Lower leg skin (tissue), 3 donors: ENCODE measurements at regions not wholly inside any gene's neighbourhood (a gene's known extent, or its start where the extent isn't known, plus 50 kb on each side); places are given as distances from the start of the nearest gene placed in this dataset.

Experiments used
- CTCF ChIP-seq, 3 donors: fragments of 450-650 bp; IDR thresholded peaks; one replicate each; pipeline ENCODE4 v1.5.1; 2016; ENCODE audit warnings: antibody characterized with exemption in 3 of 3, mild to moderate bottlenecking in 3 of 3, moderate library complexity in 2 of 3
- POLR2A ChIP-seq, 2 donors: fragments of 450-650 bp; IDR thresholded peaks; one replicate each; pipeline ENCODE4 v1.6.1; 2016 to 2017; ENCODE audit warnings: antibody characterized with exemption in 2 of 2, mild to moderate bottlenecking in 1 of 2, moderate library complexity in 1 of 2

DNA sequence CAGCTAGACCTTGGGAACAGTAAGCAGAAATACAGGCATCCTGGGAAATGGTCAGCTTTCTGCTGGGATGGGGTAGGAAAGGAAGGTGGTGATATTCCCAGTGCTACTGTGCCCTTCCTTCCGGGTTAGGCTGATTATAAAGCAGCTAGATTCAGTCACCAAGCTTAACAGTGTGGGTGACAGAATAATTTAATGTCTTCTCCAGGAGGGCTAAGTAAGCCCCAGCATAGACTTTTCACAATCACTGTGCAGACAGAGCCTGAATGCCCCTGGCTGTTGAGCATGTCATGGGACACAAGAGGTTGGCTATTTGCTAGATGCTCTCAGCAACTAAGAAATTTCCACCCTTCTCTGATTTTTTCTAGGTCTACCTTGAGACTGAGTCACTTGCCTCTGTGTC lies 513.0 kb downstream of the TOX3 start:
- TF ChIP-seq CTCF (IDR thresholded peaks at IDR 0.05) (no peak), POLR2A (IDR thresholded peaks at IDR 0.05) (no peak)
